SK-N-SH (cell line): ENCODE measurements at regions not wholly inside any gene's neighbourhood (a gene's known extent, or its start where the extent isn't known, plus 50 kb on each side); places are given as distances from the start of the nearest gene placed in this dataset.
"Not testable (repeated sequence)": the region's sequence is repeated elsewhere in the genome, so short reads cannot be mapped to it uniquely, and the experiment has no call there.

Experiments used
- CTCF ChIA-PET: fragments of 300-600, 350-600 bp; formaldehyde crosslinking; extraction: SDS; loops from one replicate; lab custom pipeline; 2021; lab: Yijun Ruan, JAX
- POLR2A ChIA-PET: fragments of 350-600 bp; sonication (Branson Sonifier 250); formaldehyde crosslinking; extraction: SDS; loops from one replicate; lab custom pipeline; 2020; ENCODE audit warnings: antibody characterized with exemption, inconsistent platforms; lab: Yijun Ruan, JAX
- DNase-seq: peaks from one replicate; pipeline ENCODE4 v3.0.0; 2012
- H2AFZ ChIP-seq: fragments of 200-600 bp; sonication (generic); 2 replicates; pipeline ENCODE4 v1.8.1; 2016; ENCODE audit warnings: antibody characterized with exemption, mild to moderate bottlenecking, low read depth
- H3F3A ChIP-seq: fragments of 200-600 bp; sonication (generic); replicated peaks from 2 replicates; pipeline ENCODE3; 2016; ENCODE audit warnings: antibody characterized with exemption, mild to moderate bottlenecking; ENCODE audit not compliant: insufficient read depth
- H3K27ac ChIP-seq, 2 experiments: fragments of 200-500 bp in 1 of 2; fragments of 200-600 bp in 1 of 2; sonication (Bioruptor generic) in 1 of 2; sonication (generic), shearing (Covaris generic) in 1 of 2; 2 replicates each; pipeline versions ENCODE4 v1.5.1 to v1.6.1; 2014 to 2016; ENCODE audit warnings: low read depth in 2 of 2, inconsistent platforms in 1 of 2, low read length in 1 of 2, mild to moderate bottlenecking in 1 of 2, mixed read lengths in 1 of 2
- H3K27me3 ChIP-seq: fragments of 200-600 bp; sonication (generic), shearing (Covaris generic); 2 replicates; pipeline ENCODE4 v1.6.1; 2016; ENCODE audit warnings: mixed run types; ENCODE audit not compliant: insufficient read depth
- H3K36me3 ChIP-seq, 2 experiments: fragments of 200-500 bp in 1 of 2; fragments of 200-600 bp in 1 of 2; sonication (Bioruptor generic) in 1 of 2; sonication (generic) in 1 of 2; replicated peaks in 1 of 2; 2 replicates each; pipeline versions ENCODE3 to v1.5.1; 2014 to 2016; ENCODE audit warnings: low read length in 1 of 2, mild to moderate bottlenecking in 1 of 2; ENCODE audit not compliant: insufficient read depth in 2 of 2, control insufficient read depth in 1 of 2
- H3K4me1 ChIP-seq, 2 experiments: fragments of 200-500 bp in 1 of 2; fragments of 200-600 bp in 1 of 2; sonication (Bioruptor generic) in 1 of 2; sonication (generic), shearing (Covaris generic) in 1 of 2; 2 replicates each; pipeline versions ENCODE4 v1.5.1 to v1.6.1; 2014 to 2016; ENCODE audit warnings: low read depth in 1 of 2, low read length in 1 of 2, mixed run types in 1 of 2; ENCODE audit not compliant: insufficient read depth in 2 of 2, control insufficient read depth in 1 of 2
- H3K4me2 ChIP-seq: fragments of 200-600 bp; sonication (generic), shearing (Covaris generic); 2 replicates; pipeline ENCODE4 v1.6.1; 2017; ENCODE audit warnings: mixed run types
- H3K4me3 ChIP-seq, 2 experiments: fragments of 200-500 bp in 1 of 2; fragments of 200-600 bp in 1 of 2; sonication (Bioruptor generic) in 1 of 2; sonication (generic), shearing (Covaris generic) in 1 of 2; 2 replicates each; pipeline versions ENCODE4 v1.5.1 to v1.8.1; 2014 to 2016; ENCODE audit warnings: low read depth in 2 of 2, inconsistent platforms in 1 of 2, low read length in 1 of 2, mild to moderate bottlenecking in 1 of 2, mixed read lengths in 1 of 2, moderate library complexity in 1 of 2
- H3K79me2 ChIP-seq: fragments of 200-600 bp; sonication (generic); 2 replicates; pipeline ENCODE4 v1.8.1; 2017; ENCODE audit warnings: mild to moderate bottlenecking; ENCODE audit not compliant: insufficient read depth
- H3K9ac ChIP-seq: fragments of 200-600 bp; sonication (generic); 2 replicates; pipeline ENCODE4 v1.6.1; 2017; ENCODE audit warnings: mixed run types
- H3K9me2 ChIP-seq: fragments of 200-600 bp; sonication (generic); 2 replicates; pipeline ENCODE4 v1.6.1; 2017; ENCODE audit warnings: mixed run types
- H3K9me3 ChIP-seq: fragments of 200-600 bp; sonication (generic); 2 replicates; pipeline ENCODE4 v1.6.1; 2017; ENCODE audit warnings: mixed run types, mild to moderate bottlenecking, moderate library complexity
- H4K20me1 ChIP-seq: fragments of 200-600 bp; sonication (generic); 2 replicates; pipeline ENCODE4 v1.6.1; 2017; ENCODE audit warnings: mild to moderate bottlenecking, mixed run types; ENCODE audit not compliant: insufficient read depth
- CTCF ChIP-seq: fragments of 200-600 bp; sonication (generic); IDR thresholded peaks from 2 replicates; pipeline ENCODE4 v1.6.1; 2017; ENCODE audit warnings: antibody characterized with exemption, mild to moderate bottlenecking, moderate library complexity
- NFIC ChIP-seq: IDR thresholded peaks from 2 replicates; pipeline ENCODE4 v1.4.0; 2012; ENCODE audit warnings: borderline replicate concordance
- PBX3 ChIP-seq: IDR thresholded peaks from 2 replicates; pipeline ENCODE4; 2012
- TCF12 ChIP-seq: IDR thresholded peaks from 2 replicates; pipeline ENCODE4 v1.4.0; 2012
- WGBS: methylation state at CpG from one replicate; pipeline ENCODE4 v1.1.6; 2017; ENCODE audit warnings: low lambda C conversion rate; 5-methylcytosine and 5-hydroxymethylcytosine counted together

GRCh38 chr3:177715980-177716379 lies 518.7 kb upstream of the TBL1XR1 start (continued):
- no peak for TF ChIP-seq CTCF

- H3K4me2 ChIP-seq, H3K4me1 ChIP-seq, H3F3A ChIP-seq, H3K36me3 ChIP-seq, POLR2A ChIA-PET, H2AFZ ChIP-seq, H3K79me2 ChIP-seq, DNase-seq, CTCF ChIA-PET, H4K20me1 ChIP-seq, H3K9ac ChIP-seq, H3K27ac ChIP-seq, H3K9me3 ChIP-seq, H3K27me3 ChIP-seq, H3K4me3 ChIP-seq, H3K9me2 ChIP-seq: not testable (repeated sequence)
- WGBS = 94% methylated on average over 3 of the region's 3 CpGs
Measured at GRCh38 chr3:177720927-177721326, 523.6 kb upstream of the TBL1XR1 start.

GRCh38 chr3:177721864-177722785 lies 524.8 kb upstream of the TBL1XR1 start:
- Histone ChIP-seq H3K36me3 (no peaks in the 10 kb centered on the region), H4K20me1 (no peaks in the 10 kb centered on the region), H3K4me3 (no peak overlapping the region), H3K4me1 (peaks cover 0 to 5% of the 10 kb centered on the region in 2 experiments; a peak in 2 of 4 replicates), H2AFZ (no peak overlapping the region), H3K27me3 (no peaks in the 10 kb centered on the region), H3F3A (no peaks in the 10 kb centered on the region), H3K9ac (no peak overlapping the region), H3K79me2 (no peaks in the 10 kb centered on the region), H3K9me2 (no peaks in the 10 kb centered on the region), H3K4me2 (no peak overlapping the region), H3K27ac (peak overlapping the region in 1 of 2 experiments; percentile 71; a peak in 2 of 4 replicates), H3K9me3 (no peaks in the 10 kb centered on the region)
- ChIA-PET POLR2A (no interaction called here), CTCF (interaction anchor here (0.5 to 1.0 kb wide), 2 partner anchors 12 to 696 kb away, joined by 3 read pairs; no protein-coding TSS in a partner anchor)
- WGBS = 85% methylated on average over 3 of the region's 3 CpGs
- no peak for DNase-seq
- peak; percentile 46; the same call in 1 of the 2 replicates for TF ChIP-seq PBX3
- peak; percentile 12; the same call in 1 of the 2 replicates for TF ChIP-seq NFIC
- peak; percentile 36; the same call in 1 of the 2 replicates for TF ChIP-seq TCF12
- TF ChIP-seq CTCF = no peak
